ENCODE measurements at regions not wholly inside any gene's neighbourhood (a gene's known extent, or its start where the extent isn't known, plus 50 kb on each side); places are given as distances from the start of the nearest gene placed in this dataset.

- Histone ChIP-seq H3K4me3 (no peak overlapping the region), H3K9me3 (ENCODE audit: low read depth, low read length) (no peaks in the 10 kb centered on the region), H3K27ac (no peak overlapping the region), H3K36me3 (ENCODE audit: insufficient read depth, low read length) (no peaks in the 10 kb centered on the region), H3K9ac (ENCODE audit: insufficient read length) (no peak overlapping the region)
- DNase-seq (ENCODE audit: low read depth, low spot score), result no peak
- TF ChIP-seq FOXP2 (optimal IDR thresholded peaks at IDR 0.05; ENCODE audit: control extremely low read depth, extremely low read length, insufficient read depth), result no peak
- TF ChIP-seq POLR2AphosphoS5 (IDR thresholded peaks at IDR 0.05; ENCODE audit: borderline replicate concordance, low read depth, low read length), result no peak
Observed at GRCh38 chr6:69623357-69623756, 173.5 kb downstream of the LMBRD1 start.

DNA sequence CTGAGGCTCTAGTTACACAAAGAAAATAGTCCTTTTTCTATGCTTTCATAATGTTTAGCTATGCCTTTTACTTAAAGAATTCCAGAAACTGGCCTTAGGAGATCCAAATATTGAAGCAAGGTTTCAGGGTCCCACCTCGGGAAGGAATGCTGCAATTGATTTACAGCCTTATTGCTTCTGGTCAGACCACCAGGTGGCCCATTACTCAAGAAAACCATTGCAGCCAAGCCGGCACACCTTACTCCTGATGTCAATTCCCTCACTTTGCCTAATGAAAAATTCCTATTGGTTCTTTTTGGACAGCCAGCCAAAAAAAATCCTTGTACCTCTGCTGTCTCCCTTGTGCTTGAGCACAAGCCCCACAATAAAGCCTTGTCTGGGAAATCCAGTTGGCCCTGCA is 173.9 kb downstream of the LMBRD1 start:
- no peak for DNase-seq (ENCODE audit: low read depth, low spot score)
- no peak overlapping the region for H3K9ac ChIP-seq (ENCODE audit: insufficient read length)
- H3K27ac ChIP-seq, result no peak overlapping the region
- no peak overlapping the region for H3K4me3 ChIP-seq
- H3K9me3 ChIP-seq (ENCODE audit: low read depth, low read length), result no peaks in the 10 kb centered on the region
- no peaks in the 10 kb centered on the region for H3K36me3 ChIP-seq (ENCODE audit: insufficient read depth, low read length)
- TF ChIP-seq EZH2 (IDR thresholded peaks at IDR 0.05) (no peak), POLR2AphosphoS5 (IDR thresholded peaks at IDR 0.05; ENCODE audit: borderline replicate concordance, low read depth, low read length) (no peak), FOXP2 (optimal IDR thresholded peaks at IDR 0.05; ENCODE audit: control extremely low read depth, extremely low read length, insufficient read depth) (no peak)

- no peak for DNase-seq (ENCODE audit: low read depth, low spot score)
- Histone ChIP-seq H3K27ac (no peak overlapping the region), H3K9me3 (ENCODE audit: low read depth, low read length) (no peaks in the 10 kb centered on the region), H3K36me3 (ENCODE audit: insufficient read depth, low read length) (no peaks in the 10 kb centered on the region), H3K9ac (ENCODE audit: insufficient read length) (no peak overlapping the region), H3K4me3 (no peak overlapping the region)
- no peak for TF ChIP-seq FOXP2 (optimal IDR thresholded peaks at IDR 0.05; ENCODE audit: control extremely low read depth, extremely low read length, insufficient read depth)
- no peak for TF ChIP-seq POLR2AphosphoS5 (IDR thresholded peaks at IDR 0.05; ENCODE audit: borderline replicate concordance, low read depth, low read length)
- TF ChIP-seq EZH2 (IDR thresholded peaks at IDR 0.05), result no peak
Observed at GRCh38 chr6:69622230-69622629, 174.6 kb downstream of the LMBRD1 start.

- no peak overlapping the region for H3K27ac ChIP-seq
- no peaks in the 10 kb centered on the region for H3K36me3 ChIP-seq (ENCODE audit: insufficient read depth, low read length)
- DNase-seq (ENCODE audit: low read depth, low spot score), result no peak
- no peak overlapping the region for H3K4me3 ChIP-seq
- TF ChIP-seq EZH2 (IDR thresholded peaks at IDR 0.05) (no peak), POLR2AphosphoS5 (IDR thresholded peaks at IDR 0.05; ENCODE audit: borderline replicate concordance, low read depth, low read length) (no peak), FOXP2 (optimal IDR thresholded peaks at IDR 0.05; ENCODE audit: control extremely low read depth, extremely low read length, insufficient read depth) (no peak)
- no peaks in the 10 kb centered on the region for H3K9me3 ChIP-seq (ENCODE audit: low read depth, low read length)
- H3K9ac ChIP-seq (ENCODE audit: insufficient read length), result no peak overlapping the region
Observed at GRCh38 chr6:69617163-69617562, 179.6 kb downstream of the LMBRD1 start.

GRCh38 chr6:69609836-69610472 is 186.9 kb downstream of the LMBRD1 start:
- TF ChIP-seq FOXP2 (optimal IDR thresholded peaks at IDR 0.05; ENCODE audit: control extremely low read depth, extremely low read length, insufficient read depth), result no peak
- no peaks in the 10 kb centered on the region for H3K36me3 ChIP-seq (ENCODE audit: insufficient read depth, low read length)
- H3K27ac ChIP-seq, result no peak overlapping the region
- no peaks in the 10 kb centered on the region for H3K9me3 ChIP-seq (ENCODE audit: low read depth, low read length)
- DNase-seq (ENCODE audit: low read depth, low spot score), result no peak
- H3K4me3 ChIP-seq, result no peak overlapping the region
- no peak overlapping the region for H3K9ac ChIP-seq (ENCODE audit: insufficient read length)

- DNase-seq (ENCODE audit: low read depth, low spot score), result no peak
- TF ChIP-seq EZH2 (IDR thresholded peaks at IDR 0.05), result no peak
- no peak for TF ChIP-seq FOXP2 (optimal IDR thresholded peaks at IDR 0.05; ENCODE audit: control extremely low read depth, extremely low read length, insufficient read depth)
- no peak for TF ChIP-seq POLR2AphosphoS5 (IDR thresholded peaks at IDR 0.05; ENCODE audit: borderline replicate concordance, low read depth, low read length)
- Histone ChIP-seq H3K36me3 (ENCODE audit: insufficient read depth, low read length) (no peaks in the 10 kb centered on the region), H3K4me3 (no peak overlapping the region), H3K9me3 (ENCODE audit: low read depth, low read length) (no peaks in the 10 kb centered on the region), H3K9ac (ENCODE audit: insufficient read length) (no peak overlapping the region), H3K27ac (no peak overlapping the region)
Observed at GRCh38 chr6:69601132-69601531, 195.7 kb downstream of the LMBRD1 start.

GRCh38 chr6:69594405-69594804 is 202.4 kb downstream of the LMBRD1 start:
- no peaks in the 10 kb centered on the region for H3K36me3 ChIP-seq (ENCODE audit: insufficient read depth, low read length)
- TF ChIP-seq EZH2 (IDR thresholded peaks at IDR 0.05), result no peak
- no peak for TF ChIP-seq FOXP2 (optimal IDR thresholded peaks at IDR 0.05; ENCODE audit: control extremely low read depth, extremely low read length, insufficient read depth)
- TF ChIP-seq POLR2AphosphoS5 (IDR thresholded peaks at IDR 0.05; ENCODE audit: borderline replicate concordance, low read depth, low read length), result no peak
- no peaks in the 10 kb centered on the region for H3K9me3 ChIP-seq (ENCODE audit: low read depth, low read length)
- no peak overlapping the region for H3K9ac ChIP-seq (ENCODE audit: insufficient read length)
- H3K4me3 ChIP-seq, result no peak overlapping the region
- DNase-seq (ENCODE audit: low read depth, low spot score), result no peak
- H3K27ac ChIP-seq, result no peak overlapping the region

DNA sequence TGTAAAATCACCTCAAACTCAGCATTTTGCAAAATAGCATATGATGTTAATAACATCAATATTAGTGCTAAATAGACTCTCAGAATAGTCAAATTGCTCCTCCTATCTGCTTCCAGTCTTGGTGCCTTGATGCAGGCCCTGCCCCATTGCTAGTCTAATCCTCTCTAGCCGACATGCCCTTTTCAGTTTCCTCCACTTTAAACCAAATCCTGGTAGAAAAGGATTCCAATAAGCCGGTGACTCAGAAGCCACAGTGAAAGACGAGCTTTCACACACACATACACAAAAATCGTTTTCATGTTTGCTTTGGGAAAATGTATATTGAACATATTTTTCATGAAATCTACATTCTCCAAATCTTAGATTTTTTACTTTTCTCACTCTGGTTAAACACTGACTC is 203.1 kb downstream of the LMBRD1 start:
- Histone ChIP-seq H3K9ac (ENCODE audit: insufficient read length) (no peak overlapping the region), H3K4me3 (no peak overlapping the region), H3K36me3 (ENCODE audit: insufficient read depth, low read length) (no peaks in the 10 kb centered on the region), H3K27ac (no peak overlapping the region), H3K9me3 (ENCODE audit: low read depth, low read length) (no peaks in the 10 kb centered on the region)
- TF ChIP-seq POLR2AphosphoS5 (IDR thresholded peaks at IDR 0.05; ENCODE audit: borderline replicate concordance, low read depth, low read length), result no peak
- no peak for TF ChIP-seq EZH2 (IDR thresholded peaks at IDR 0.05)
- no peak for TF ChIP-seq FOXP2 (optimal IDR thresholded peaks at IDR 0.05; ENCODE audit: control extremely low read depth, extremely low read length, insufficient read depth)
- DNase-seq (ENCODE audit: low read depth, low spot score), result no peak

DNA sequence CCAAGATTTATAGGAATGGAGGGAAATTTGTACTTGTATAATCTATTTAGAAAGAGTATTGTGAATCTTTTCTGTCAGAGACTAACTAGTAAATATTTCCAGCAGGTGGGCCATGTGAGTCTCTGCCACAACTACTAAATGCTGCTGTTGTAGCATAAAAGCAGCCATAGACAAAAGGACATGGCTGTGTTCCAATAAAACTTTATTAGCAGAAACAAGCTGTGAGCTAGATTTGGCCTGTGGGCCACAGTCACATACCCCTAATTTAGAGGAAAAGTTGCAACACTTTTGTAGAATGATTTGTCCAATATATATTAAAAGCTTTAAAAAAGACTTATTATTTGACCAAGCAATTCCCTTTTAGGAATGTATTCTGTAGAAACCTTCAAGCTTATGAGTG is 207.2 kb downstream of the LMBRD1 start:
- Histone ChIP-seq H3K27ac (no peak overlapping the region), H3K9ac (ENCODE audit: insufficient read length) (no peak overlapping the region), H3K36me3 (ENCODE audit: insufficient read depth, low read length) (no peaks in the 10 kb centered on the region), H3K4me3 (no peak overlapping the region), H3K9me3 (ENCODE audit: low read depth, low read length) (no peaks in the 10 kb centered on the region)
- DNase-seq (ENCODE audit: low read depth, low spot score), result no peak
- TF ChIP-seq POLR2AphosphoS5 (IDR thresholded peaks at IDR 0.05; ENCODE audit: borderline replicate concordance, low read depth, low read length) (no peak), EZH2 (IDR thresholded peaks at IDR 0.05) (no peak), FOXP2 (optimal IDR thresholded peaks at IDR 0.05; ENCODE audit: control extremely low read depth, extremely low read length, insufficient read depth) (no peak)

Measured in SK-N-MC (cell line).